Naive thymus-derived CD4-positive, alpha-beta T cell (primary cell): ENCODE measurements at regions not wholly inside any gene's neighbourhood (a gene's known extent, or its start where the extent isn't known, plus 50 kb on each side); places are given as distances from the start of the nearest gene placed in this dataset.
"Not testable (repeated sequence)": the region's sequence is repeated elsewhere in the genome, so short reads cannot be mapped to it uniquely, and the experiment has no call there.

Experiments
- ATAC-seq: fragments of 150-1000 bp; cut with Tn5 transposase; 2 replicates; pipeline ENCODE4 v1.10.0; 2021; ENCODE audit warnings: mild to moderate bottlenecking, moderate library complexity
- CTCF ChIA-PET: fragments of 350-600 bp; sonication (Branson Sonifier 250); formaldehyde crosslinking; loops from one replicate; lab custom pipeline; 2021; ENCODE audit warnings: antibody characterized with exemption; lab: Charles Lee
- POLR2A ChIA-PET: fragments of 350-600 bp; sonication (Branson Sonifier 250); formaldehyde crosslinking; loops from one replicate; lab custom pipeline; 2021; ENCODE audit warnings: antibody characterized with exemption, inconsistent platforms; lab: Charles Lee
- DNase-seq, 9 donors: peaks; one replicate each; pipeline versions ENCODE4 v3.0.0 to v3.0.0-alpha.2; 2020 to 2022; ENCODE audit warnings: mixed read lengths in 1 of 9
- H3K27ac ChIP-seq: one replicate; pipeline ENCODE4 v1.7.0; 2013; ENCODE audit warnings: mild to moderate bottlenecking, low read depth, low read length, moderate library complexity
- H3K27me3 ChIP-seq, 2 donors: one replicate each; pipeline ENCODE4 v1.7.0; 2013; ENCODE audit warnings: low read length in 2 of 2, mild to moderate bottlenecking in 2 of 2, moderate library complexity in 2 of 2; ENCODE audit not compliant: control insufficient read depth in 2 of 2, insufficient read depth in 2 of 2
- H3K36me3 ChIP-seq, 3 experiments: 1 replicate in 2 of 3; 2 replicates in 1 of 3; pipeline ENCODE4 v1.7.0; 2013; ENCODE audit warnings: low read length in 3 of 3, mild to moderate bottlenecking in 3 of 3, moderate library complexity in 1 of 3; ENCODE audit not compliant: insufficient read depth in 3 of 3, control insufficient read depth in 2 of 3
- H3K4me1 ChIP-seq, 2 donors: one replicate each; pipeline ENCODE4 v1.7.0; 2013; ENCODE audit warnings: low read length in 2 of 2, mild to moderate bottlenecking in 2 of 2, moderate library complexity in 1 of 2; ENCODE audit not compliant: control insufficient read depth in 2 of 2, insufficient read depth in 2 of 2
- H3K4me3 ChIP-seq: 2 replicates; pipeline ENCODE4 v1.7.0; 2013; ENCODE audit warnings: mild to moderate bottlenecking, low read length
- H3K9me3 ChIP-seq, 3 experiments: 1 replicate in 2 of 3; 2 replicates in 1 of 3; pipeline ENCODE4 v1.7.0; 2013; ENCODE audit warnings: low read length in 3 of 3; ENCODE audit not compliant: control insufficient read depth in 2 of 3
- H3K27ac Mint-ChIP-seq, 9 donors: one replicate each; pipeline ENCODE4 v1.8.0; 2020 to 2022; ENCODE audit warnings: mixed read lengths in 9 of 9, mild to moderate bottlenecking in 8 of 9, moderate library complexity in 5 of 9, inconsistent platforms in 2 of 9
- H3K27me3 Mint-ChIP-seq, 5 donors: one replicate each; pipeline ENCODE4 v1.8.0; 2021 to 2022; ENCODE audit warnings: mixed read lengths in 5 of 5, mild to moderate bottlenecking in 1 of 5
- H3K36me3 Mint-ChIP-seq, 5 donors: one replicate each; pipeline ENCODE4 v1.8.0; 2020 to 2022; ENCODE audit warnings: mixed read lengths in 5 of 5, mild to moderate bottlenecking in 3 of 5, inconsistent platforms in 1 of 5
- H3K4me1 Mint-ChIP-seq, 7 donors: one replicate each; pipeline ENCODE4 v1.8.0; 2020 to 2022; ENCODE audit warnings: mixed read lengths in 7 of 7, mild to moderate bottlenecking in 3 of 7, inconsistent platforms in 1 of 7
- H3K4me3 Mint-ChIP-seq, 10 donors: one replicate each; pipeline ENCODE4 v1.8.0; 2020 to 2022; ENCODE audit warnings: mild to moderate bottlenecking in 10 of 10, mixed read lengths in 10 of 10, moderate library complexity in 6 of 10, inconsistent platforms in 2 of 10
- H3K9me3 Mint-ChIP-seq, 11 donors: one replicate each; pipeline ENCODE4 v1.8.0; 2020 to 2022; ENCODE audit warnings: mixed read lengths in 11 of 11, mild to moderate bottlenecking in 4 of 11, inconsistent platforms in 1 of 11, moderate library complexity in 1 of 11
- intact Hi-C, 2 donors: fragments of 100-400 bp; cut with micrococcal nuclease; formaldehyde crosslinking; loops; one replicate each; pipeline ENCODE4 v1.15.1; 2023

- Mint-ChIP-seq H3K9me3 (peaks cover 0 to 12% (median 5%) of the 10 kb centered on the region in 11 donors), H3K27ac (no peak overlapping the region), H3K4me1 (no peaks in the 10 kb centered on the region), H3K36me3 (no peaks in the 10 kb centered on the region), H3K4me3 (no peak overlapping the region), H3K27me3 (peaks cover 0 to 4% (median 0%) of the 10 kb centered on the region in 5 donors)
- DNase-seq (no peak), ATAC-seq (no peak)
- CTCF ChIA-PET: no interaction called here
- no peak overlapping the region for H3K4me3 ChIP-seq
- H3K9me3 ChIP-seq: no peaks in the 10 kb centered on the region
- no peak overlapping the region for H3K27ac ChIP-seq
- no peaks in the 10 kb centered on the region for H3K27me3 ChIP-seq
- POLR2A ChIA-PET: no interaction called here
- H3K4me1 ChIP-seq: no peaks in the 10 kb centered on the region
- no peaks in the 10 kb centered on the region for H3K36me3 ChIP-seq
- intact Hi-C loops: no loop called here
These were observed 150.3 kb downstream of the NUF2 start for GRCh38 chr1:163471779-163472650.

GRCh38 chr1:163472651-163473248 is 151.0 kb downstream of the NUF2 start:
- no peaks in the 10 kb centered on the region for H3K4me1 ChIP-seq
- H3K27ac ChIP-seq: no peak overlapping the region
- H3K27ac Mint-ChIP-seq: no peak overlapping the region
- ChIA-PET CTCF (no interaction called here), POLR2A (no interaction called here)
- H3K4me3 Mint-ChIP-seq: no peak overlapping the region
- no peak overlapping the region for H3K4me3 ChIP-seq
- peaks cover 0 to 2% (median 2%) of the 10 kb centered on the region in 5 donors for H3K27me3 Mint-ChIP-seq
- no peaks in the 10 kb centered on the region for H3K27me3 ChIP-seq
- H3K4me1 Mint-ChIP-seq: no peaks in the 10 kb centered on the region
- no peaks in the 10 kb centered on the region for H3K36me3 ChIP-seq
- H3K9me3 ChIP-seq: no peaks in the 10 kb centered on the region
- intact Hi-C loops: no loop called here
- no peaks in the 10 kb centered on the region for H3K36me3 Mint-ChIP-seq
- no peak for DNase-seq
- ATAC-seq: no peak
- peaks cover 0 to 14% (median 5%) of the 10 kb centered on the region in 11 donors for H3K9me3 Mint-ChIP-seq

- peaks cover 0 to 16% (median 7%) of the 10 kb centered on the region in 5 donors for H3K27me3 Mint-ChIP-seq
- Histone ChIP-seq H3K27ac (no peak overlapping the region), H3K4me3 (no peak overlapping the region), H3K27me3 (no peaks in the 10 kb centered on the region), H3K36me3 (no peaks in the 10 kb centered on the region), H3K9me3 (no peaks in the 10 kb centered on the region), H3K4me1 (no peaks in the 10 kb centered on the region)
- no peak overlapping the region for H3K27ac Mint-ChIP-seq
- ATAC-seq: no peak
- no peak for DNase-seq
- H3K4me1 Mint-ChIP-seq: no peaks in the 10 kb centered on the region
- POLR2A ChIA-PET: no interaction called here
- H3K36me3 Mint-ChIP-seq: no peaks in the 10 kb centered on the region
- H3K9me3 Mint-ChIP-seq: peaks cover 7 to 39% (median 19%) of the 10 kb centered on the region in 11 donors
- intact Hi-C loops: no loop called here
- CTCF ChIA-PET: no interaction called here
- H3K4me3 Mint-ChIP-seq: no peak overlapping the region
These were observed 155.6 kb downstream of the NUF2 start for GRCh38 chr1:163477276-163477830.

GRCh38 chr1:163498391-163499330 is 176.9 kb downstream of the NUF2 start:
- H3K4me3 Mint-ChIP-seq, H3K4me3 ChIP-seq, H3K27me3 ChIP-seq, H3K27ac Mint-ChIP-seq, POLR2A ChIA-PET, ATAC-seq, H3K4me1 Mint-ChIP-seq, H3K36me3 ChIP-seq, H3K36me3 Mint-ChIP-seq, H3K4me1 ChIP-seq, H3K9me3 ChIP-seq, DNase-seq, CTCF ChIA-PET, H3K27ac ChIP-seq, intact Hi-C loops, H3K27me3 Mint-ChIP-seq: not testable (repeated sequence)
- H3K9me3 Mint-ChIP-seq: peaks cover 0 to 29% (median 9%) of the 10 kb centered on the region in 11 donors

- Mint-ChIP-seq H3K4me3 (no peak overlapping the region), H3K27ac (no peak overlapping the region), H3K9me3 (peaks cover 0 to 13% (median 5%) of the 10 kb centered on the region in 11 donors), H3K27me3 (peaks cover 0 to 11% (median 9%) of the 10 kb centered on the region in 5 donors), H3K36me3 (no peaks in the 10 kb centered on the region), H3K4me1 (no peaks in the 10 kb centered on the region)
- CTCF ChIA-PET: no interaction called here
- no peak overlapping the region for H3K4me3 ChIP-seq
- DNase-seq: no peak
- intact Hi-C loops: no loop called here
- no peak for ATAC-seq
- no peaks in the 10 kb centered on the region for H3K9me3 ChIP-seq
- H3K36me3 ChIP-seq: no peaks in the 10 kb centered on the region
- H3K27me3 ChIP-seq: no peaks in the 10 kb centered on the region
- no peak overlapping the region for H3K27ac ChIP-seq
- H3K4me1 ChIP-seq: no peaks in the 10 kb centered on the region
- POLR2A ChIA-PET: no interaction called here
These were observed 182.7 kb downstream of the NUF2 start for GRCh38 chr1:163504331-163504978.

- no peak for ATAC-seq
- H3K27me3 Mint-ChIP-seq: peaks cover 0 to 12% (median 0%) of the 10 kb centered on the region in 5 donors
- H3K4me1 Mint-ChIP-seq: no peaks in the 10 kb centered on the region
- Histone ChIP-seq H3K4me1 (no peaks in the 10 kb centered on the region), H3K27me3 (no peaks in the 10 kb centered on the region), H3K36me3 (no peaks in the 10 kb centered on the region), H3K27ac (no peak overlapping the region), H3K4me3 (no peak overlapping the region), H3K9me3 (no peaks in the 10 kb centered on the region)
- intact Hi-C loops: no loop called here
- ChIA-PET CTCF (no interaction called here), POLR2A (no interaction called here)
- H3K27ac Mint-ChIP-seq: no peak overlapping the region
- H3K4me3 Mint-ChIP-seq: no peak overlapping the region
- H3K9me3 Mint-ChIP-seq: peaks cover 0 to 2% (median 0%) of the 10 kb centered on the region in 11 donors
- no peaks in the 10 kb centered on the region for H3K36me3 Mint-ChIP-seq
- DNase-seq: no peak
These were observed 187.4 kb downstream of the NUF2 start for GRCh38 chr1:163509114-163509513.
